BJ (cell line): ENCODE measurements at regions not wholly inside any gene's neighbourhood (a gene's known extent, or its start where the extent isn't known, plus 50 kb on each side); places are given as distances from the start of the nearest gene placed in this dataset.
"Not testable (repeated sequence)": the region's sequence is repeated elsewhere in the genome, so short reads cannot be mapped to it uniquely, and the experiment has no call there.

Source experiments
- CTCF ChIA-PET: fragments of 350-600 bp; formaldehyde crosslinking; extraction: SDS; loops from one replicate; lab custom pipeline; 2021; ENCODE audit warnings: antibody characterized with exemption, inconsistent platforms; lab: Yijun Ruan, JAX
- POLR2A ChIA-PET: fragments of 300-600 bp; sonication (Branson Sonifier 250); formaldehyde crosslinking; extraction: SDS; loops from one replicate; lab custom pipeline; 2021; ENCODE audit warnings: antibody characterized with exemption; lab: Charles Lee
- DNase-seq: peaks from one replicate; pipeline ENCODE4 v3.0.0-alpha.2; 2011; ENCODE audit warnings: low read depth
- H3K27me3 ChIP-seq: 2 replicates; pipeline ENCODE4 v1.6.0; 2011; ENCODE audit warnings: low read length; ENCODE audit not compliant: control insufficient read depth, insufficient read depth
- H3K36me3 ChIP-seq: 2 replicates; pipeline ENCODE4 v1.5.1; 2011; ENCODE audit warnings: low read length; ENCODE audit not compliant: control insufficient read depth, insufficient read depth
- H3K4me3 ChIP-seq: 2 replicates; pipeline ENCODE4 v1.5.1; 2011; ENCODE audit warnings: low read depth, mild to moderate bottlenecking, control low read depth, low read length
- TF ChIP-seq, protein P1 (sequence below): IDR thresholded peaks from 2 replicates; pipeline ENCODE4 v1.5.1; 2011; ENCODE audit warnings: low read depth, mild to moderate bottlenecking, control low read depth, inconsistent platforms, low read length, moderate library complexity; ENCODE audit not compliant: insufficient read depth

DNA sequence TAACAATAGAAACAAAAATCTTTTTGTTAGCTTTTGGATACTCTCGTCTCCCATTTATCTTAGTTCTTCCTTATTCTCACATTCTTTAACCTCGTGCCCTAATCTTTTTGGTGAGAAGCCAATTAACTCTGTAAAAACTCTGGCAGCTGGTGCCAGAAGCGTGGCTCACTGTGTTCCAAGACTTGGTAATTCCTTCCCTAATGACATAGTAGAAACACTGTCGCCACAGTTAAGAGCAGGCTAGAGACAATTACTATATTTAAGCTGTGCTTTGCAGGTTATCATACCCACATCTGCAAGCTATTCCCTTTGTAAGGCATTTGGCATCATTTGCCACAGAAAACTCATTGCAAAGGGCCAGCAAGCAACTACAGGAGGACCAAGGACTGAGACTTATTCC, 160.9 kb upstream of the PIK3R1 start:
- POLR2A ChIA-PET, result no interaction called here
- Histone ChIP-seq H3K4me3 (no peak overlapping the region), H3K27me3 (no peaks in the 10 kb centered on the region), H3K36me3 (no peaks in the 10 kb centered on the region)
- TF ChIP-seq, protein P1, sequence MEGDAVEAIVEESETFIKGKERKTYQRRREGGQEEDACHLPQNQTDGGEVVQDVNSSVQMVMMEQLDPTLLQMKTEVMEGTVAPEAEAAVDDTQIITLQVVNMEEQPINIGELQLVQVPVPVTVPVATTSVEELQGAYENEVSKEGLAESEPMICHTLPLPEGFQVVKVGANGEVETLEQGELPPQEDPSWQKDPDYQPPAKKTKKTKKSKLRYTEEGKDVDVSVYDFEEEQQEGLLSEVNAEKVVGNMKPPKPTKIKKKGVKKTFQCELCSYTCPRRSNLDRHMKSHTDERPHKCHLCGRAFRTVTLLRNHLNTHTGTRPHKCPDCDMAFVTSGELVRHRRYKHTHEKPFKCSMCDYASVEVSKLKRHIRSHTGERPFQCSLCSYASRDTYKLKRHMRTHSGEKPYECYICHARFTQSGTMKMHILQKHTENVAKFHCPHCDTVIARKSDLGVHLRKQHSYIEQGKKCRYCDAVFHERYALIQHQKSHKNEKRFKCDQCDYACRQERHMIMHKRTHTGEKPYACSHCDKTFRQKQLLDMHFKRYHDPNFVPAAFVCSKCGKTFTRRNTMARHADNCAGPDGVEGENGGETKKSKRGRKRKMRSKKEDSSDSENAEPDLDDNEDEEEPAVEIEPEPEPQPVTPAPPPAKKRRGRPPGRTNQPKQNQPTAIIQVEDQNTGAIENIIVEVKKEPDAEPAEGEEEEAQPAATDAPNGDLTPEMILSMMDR, result no peak
- CTCF ChIA-PET, result interaction anchor here (0.9 kb wide), 1 partner anchor 808 kb away, joined by 3 read pairs; no protein-coding TSS in a partner anchor
- no peak for DNase-seq

DNA sequence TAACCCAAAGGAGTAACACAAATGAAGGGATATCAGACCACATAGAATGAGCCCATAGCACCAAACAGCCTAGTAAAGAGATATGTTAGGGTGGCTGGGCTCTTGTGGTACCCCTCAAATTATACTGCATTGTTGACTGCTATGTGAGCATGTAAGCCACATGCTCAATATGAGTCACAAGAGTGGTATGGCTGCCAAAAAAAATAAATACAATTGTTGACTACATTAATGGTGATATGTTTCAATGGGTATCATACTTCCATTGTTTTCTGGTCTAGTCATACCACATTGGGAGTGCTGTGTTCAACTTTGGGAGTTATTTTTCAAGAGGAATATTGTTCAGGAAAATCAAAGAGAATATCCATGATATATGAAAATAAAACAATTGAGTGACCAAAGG, 162.4 kb upstream of the PIK3R1 start:
- TF ChIP-seq, protein P1, result no peak
- POLR2A ChIA-PET, result no interaction called here
- H3K27me3 ChIP-seq, result no peaks in the 10 kb centered on the region
- no peak overlapping the region for H3K4me3 ChIP-seq
- DNase-seq, result no peak
- CTCF ChIA-PET, result no interaction called here
- H3K36me3 ChIP-seq, result no peaks in the 10 kb centered on the region

DNA sequence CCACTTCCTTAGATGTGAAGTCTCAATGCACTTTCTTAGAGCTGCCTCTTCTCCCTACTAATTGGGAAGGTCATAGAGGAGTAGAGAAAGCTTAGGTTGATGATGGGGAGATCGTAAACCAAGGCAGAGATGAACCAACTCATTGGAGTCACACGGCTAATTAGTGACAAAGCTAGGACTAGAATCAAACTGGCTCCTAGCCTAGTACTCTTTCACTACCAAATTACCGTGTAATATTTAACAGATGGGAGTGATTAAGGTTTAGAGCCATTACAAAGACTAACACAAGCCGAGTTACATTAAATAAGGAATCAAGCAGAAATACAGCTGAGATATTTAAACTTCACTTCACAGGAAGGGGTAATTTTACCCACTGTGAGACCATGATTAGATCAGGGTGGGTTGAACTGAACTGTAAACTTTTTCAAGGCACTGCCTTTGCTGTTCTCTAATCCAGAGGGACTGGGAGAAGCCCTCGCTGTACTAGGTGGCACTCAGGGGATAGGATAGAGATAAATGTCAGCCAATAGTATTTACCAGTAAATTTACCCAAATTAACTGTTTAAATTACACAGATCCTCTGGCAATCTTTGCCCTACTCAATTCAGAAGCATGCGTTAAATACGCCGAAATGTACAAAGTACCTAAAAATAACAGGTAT, 166.4 kb upstream of the PIK3R1 start:
- no peaks in the 10 kb centered on the region for H3K36me3 ChIP-seq
- H3K4me3 ChIP-seq, result no peak overlapping the region
- no peaks in the 10 kb centered on the region for H3K27me3 ChIP-seq
- TF ChIP-seq, protein P1, result no peak
- POLR2A ChIA-PET, result no interaction called here
- DNase-seq, result peak; percentile 36
- CTCF ChIA-PET, result no interaction called here

DNA sequence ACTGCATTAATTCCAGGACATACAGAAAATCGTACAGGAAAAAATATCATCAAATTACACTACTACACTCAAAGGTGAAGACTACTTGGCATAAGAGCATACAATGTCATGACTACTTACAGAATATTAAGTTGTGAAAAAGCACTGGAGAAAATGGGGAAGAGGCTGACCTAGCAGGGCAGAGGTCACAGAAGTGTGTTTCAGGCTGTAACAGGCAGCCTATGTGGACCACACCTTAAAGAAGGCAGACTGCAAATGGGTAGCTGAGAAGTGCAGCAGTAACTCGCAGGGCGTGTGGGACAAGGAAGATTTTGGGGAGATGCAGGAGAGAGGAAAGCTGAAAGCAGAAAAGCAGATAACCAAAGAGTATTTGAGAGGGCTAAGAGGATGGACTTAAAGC, 167.0 kb upstream of the PIK3R1 start:
- H3K4me3 ChIP-seq, result no peak overlapping the region

DNA sequence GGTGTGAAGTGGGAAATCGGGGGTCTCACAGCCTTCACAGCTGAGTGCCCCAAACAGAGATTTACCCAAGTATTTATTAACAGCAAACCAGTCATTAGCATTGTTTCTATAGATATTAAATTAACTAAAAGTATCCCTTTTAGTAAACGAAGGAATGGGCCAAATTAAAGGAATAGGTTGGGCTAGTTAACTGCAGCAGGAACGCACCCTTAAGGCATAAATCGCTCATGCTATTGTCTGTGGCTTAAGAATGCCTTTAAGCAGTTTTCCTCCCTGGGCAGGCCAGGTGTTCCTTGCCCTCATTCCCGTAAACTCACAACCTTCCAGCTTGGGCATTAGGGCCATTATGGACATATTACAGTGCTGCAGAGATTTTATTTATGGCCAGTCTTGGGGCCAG, 167.5 kb upstream of the PIK3R1 start:
- POLR2A ChIA-PET, H3K27me3 ChIP-seq, DNase-seq, H3K4me3 ChIP-seq, H3K36me3 ChIP-seq: not testable (repeated sequence)
- CTCF ChIA-PET, result interaction anchor here (1.1 kb wide), 1 partner anchor 21 kb away, joined by 3 read pairs; no protein-coding TSS in a partner anchor

More for the DNA sequence above, 167.0 kb upstream of the PIK3R1 start:
- H3K36me3 ChIP-seq, result no peaks in the 10 kb centered on the region
- no peaks in the 10 kb centered on the region for H3K27me3 ChIP-seq
- ChIA-PET POLR2A (no interaction called here), CTCF (interaction anchor here (1.1 kb wide), 1 partner anchor 21 kb away, joined by 3 read pairs; no protein-coding TSS in a partner anchor)
- DNase-seq, result no peak
- TF ChIP-seq, protein P1, result no peak

DNA sequence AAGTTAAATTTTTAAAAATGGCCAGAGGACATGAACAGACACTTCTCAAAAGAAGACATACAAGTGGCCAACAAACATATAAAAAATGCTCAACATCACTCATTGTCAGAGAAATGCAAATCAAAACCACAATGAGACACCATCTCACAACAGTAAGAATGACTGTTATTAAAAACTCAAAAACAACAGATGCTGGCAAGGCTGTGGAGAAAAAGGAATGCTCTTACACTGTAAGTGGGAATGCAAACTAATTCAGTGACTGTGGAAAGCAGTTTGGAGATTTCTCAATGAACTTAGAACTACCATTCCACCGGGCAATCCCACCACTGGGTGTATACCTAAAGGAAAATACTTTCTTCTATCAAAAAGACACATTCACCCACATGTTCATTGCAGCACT, 168.5 kb upstream of the PIK3R1 start:
- TF ChIP-seq, protein P1, result no peak
- H3K4me3 ChIP-seq, result no peak overlapping the region
- ChIA-PET CTCF (no interaction called here), POLR2A (no interaction called here)
- H3K36me3 ChIP-seq, result no peaks in the 10 kb centered on the region
- H3K27me3 ChIP-seq, result no peaks in the 10 kb centered on the region
- peak; percentile 63 for DNase-seq
